Keratinocyte (primary cell): ENCODE measurements at regions not wholly inside any gene's neighbourhood (a gene's known extent, or its start where the extent isn't known, plus 50 kb on each side); places are given as distances from the start of the nearest gene placed in this dataset.

ENCODE experiments used
- DNase-seq: peaks from one replicate; pipeline ENCODE4 v3.0.0-alpha.2; 2011; ENCODE audit warnings: low read depth, missing footprints, low spot score
- FAIRE-seq: peaks from 2 replicates; lab custom pipeline; 2011; peaks lifted over from hg19 to GRCh38; lab: Jason Lieb, UNC
- H2AFZ ChIP-seq: 2 replicates; pipeline ENCODE4 v1.6.0; 2012; ENCODE audit warnings: low read length, control low read depth, inconsistent platforms; ENCODE audit not compliant: control insufficient read depth
- H3K27ac ChIP-seq: 2 replicates; pipeline ENCODE4 v1.5.1; 2011; ENCODE audit warnings: low read length; ENCODE audit not compliant: control insufficient read depth, insufficient read depth
- H3K27me3 ChIP-seq: 3 replicates; pipeline ENCODE4 v1.6.0; 2011; ENCODE audit warnings: low read length; ENCODE audit not compliant: control insufficient read depth, insufficient read depth; ENCODE audit errors: extremely low read depth
- H3K36me3 ChIP-seq, 2 experiments: 2 replicates in 1 of 2; 3 replicates in 1 of 2; pipeline ENCODE4 v1.5.1; 2011; ENCODE audit warnings: low read length in 2 of 2, mild to moderate bottlenecking in 1 of 2; ENCODE audit not compliant: control insufficient read depth in 2 of 2, insufficient read depth in 2 of 2; ENCODE audit errors: extremely low read depth in 1 of 2
- H3K4me1 ChIP-seq: 3 replicates; pipeline ENCODE4 v1.5.1; 2011; ENCODE audit warnings: low read length; ENCODE audit not compliant: control insufficient read depth, insufficient read depth; ENCODE audit errors: extremely low read depth
- H3K4me2 ChIP-seq: 3 replicates; pipeline ENCODE4 v1.6.0; 2011; ENCODE audit warnings: low read depth, low read length; ENCODE audit not compliant: control insufficient read depth, insufficient read depth; ENCODE audit errors: extremely low read depth
- H3K4me3 ChIP-seq, 3 experiments: fragments of 200-600 bp in 1 of 3; sonication (generic) in 1 of 3; 2 replicates in 2 of 3; 3 replicates in 1 of 3; pipeline ENCODE4 v1.5.1; 2011 to 2016; ENCODE audit warnings: low read length in 3 of 3, mild to moderate bottlenecking in 3 of 3, control low read depth in 2 of 3, inconsistent platforms in 1 of 3, low read depth in 1 of 3, mixed read lengths in 1 of 3, mixed run types in 1 of 3, moderate library complexity in 1 of 3; ENCODE audit not compliant: control insufficient read depth in 2 of 3, insufficient read depth in 2 of 3; ENCODE audit errors: extremely low read depth in 1 of 3
- H3K79me2 ChIP-seq: 2 replicates; pipeline ENCODE4 v1.6.0; 2012; ENCODE audit warnings: low read length; ENCODE audit not compliant: control insufficient read depth, insufficient read depth
- H3K9ac ChIP-seq: 3 replicates; pipeline ENCODE4 v1.6.0; 2011; ENCODE audit warnings: low read length; ENCODE audit not compliant: control insufficient read depth, insufficient read depth; ENCODE audit errors: extremely low read depth
- H3K9me1 ChIP-seq: 3 replicates; pipeline ENCODE4 v1.6.0; 2011; ENCODE audit warnings: low read length; ENCODE audit not compliant: control insufficient read depth, insufficient read depth; ENCODE audit errors: extremely low read depth
- H3K9me3 ChIP-seq: 2 replicates; pipeline ENCODE4 v1.5.1; 2012; ENCODE audit warnings: low read depth, low read length; ENCODE audit not compliant: control insufficient read depth
- H4K20me1 ChIP-seq: 3 replicates; pipeline ENCODE4 v1.6.0; 2011; ENCODE audit warnings: low read length; ENCODE audit not compliant: control insufficient read depth, insufficient read depth; ENCODE audit errors: extremely low read depth
- EZH2 ChIP-seq: IDR thresholded peaks from one replicate; pipeline ENCODE4 v1.6.1; 2012; ENCODE audit warnings: inconsistent platforms, mild to moderate bottlenecking, low read length, moderate library complexity
- dilution Hi-C: fragments of 300-500 bp; cut with MboI; formaldehyde crosslinking; loops from one replicate; pipeline ENCODE4 v1.7.0; 2020; ENCODE audit warnings: low sequenced_read_pairs; ENCODE audit not compliant: extremely low pct_ligation_motif_present
- TF ChIP-seq, protein P1 (sequence below), 3 experiments: IDR thresholded peaks in 1 of 3; conservative IDR thresholded peaks in 1 of 3; optimal IDR thresholded peaks in 1 of 3; 2 replicates in 2 of 3; 3 replicates in 1 of 3; pipeline versions ENCODE3 to v1.5.1; 2011; ENCODE audit warnings: low read length in 3 of 3, mild to moderate bottlenecking in 3 of 3, moderate library complexity in 2 of 3, control low read depth in 1 of 3, inconsistent platforms in 1 of 3; ENCODE audit not compliant: insufficient read depth in 2 of 3; ENCODE audit errors: extremely low read depth in 1 of 3

DNA sequence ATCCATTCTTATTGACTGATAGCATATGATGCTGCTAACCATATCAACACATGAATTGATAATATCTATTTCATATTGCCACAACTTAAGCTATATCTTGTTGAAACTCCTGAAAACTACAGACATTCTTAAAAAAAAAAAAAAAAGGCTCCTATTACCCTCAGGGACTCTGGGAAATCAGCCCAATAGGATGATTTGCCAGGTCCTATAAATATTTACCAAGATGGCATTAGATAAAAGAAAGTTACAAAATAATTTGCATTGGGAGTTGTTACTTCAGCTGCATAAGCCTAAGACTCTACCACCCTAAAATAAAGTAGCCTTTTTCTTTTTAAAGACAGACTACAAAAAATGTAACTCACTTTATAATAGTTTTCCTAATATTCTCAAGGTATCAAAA, 84.4 kb downstream of the CDO1 start:
- H3K27ac ChIP-seq, result no peak overlapping the region
- dilution Hi-C loops, result no loop called here
- no peak overlapping the region for H3K4me2 ChIP-seq
- no peak overlapping the region for H2AFZ ChIP-seq
- DNase-seq (no peak), FAIRE-seq (no peak)
- H3K79me2 ChIP-seq, result no peaks in the 10 kb centered on the region
- H3K27me3 ChIP-seq, result peaks cover 10% of the 10 kb centered on the region
- H3K9ac ChIP-seq, result no peak overlapping the region
- no peaks in the 10 kb centered on the region for H3K9me1 ChIP-seq
- no peaks in the 10 kb centered on the region for H3K9me3 ChIP-seq
- H3K36me3 ChIP-seq, result no peaks in the 10 kb centered on the region
- TF ChIP-seq, protein P1, sequence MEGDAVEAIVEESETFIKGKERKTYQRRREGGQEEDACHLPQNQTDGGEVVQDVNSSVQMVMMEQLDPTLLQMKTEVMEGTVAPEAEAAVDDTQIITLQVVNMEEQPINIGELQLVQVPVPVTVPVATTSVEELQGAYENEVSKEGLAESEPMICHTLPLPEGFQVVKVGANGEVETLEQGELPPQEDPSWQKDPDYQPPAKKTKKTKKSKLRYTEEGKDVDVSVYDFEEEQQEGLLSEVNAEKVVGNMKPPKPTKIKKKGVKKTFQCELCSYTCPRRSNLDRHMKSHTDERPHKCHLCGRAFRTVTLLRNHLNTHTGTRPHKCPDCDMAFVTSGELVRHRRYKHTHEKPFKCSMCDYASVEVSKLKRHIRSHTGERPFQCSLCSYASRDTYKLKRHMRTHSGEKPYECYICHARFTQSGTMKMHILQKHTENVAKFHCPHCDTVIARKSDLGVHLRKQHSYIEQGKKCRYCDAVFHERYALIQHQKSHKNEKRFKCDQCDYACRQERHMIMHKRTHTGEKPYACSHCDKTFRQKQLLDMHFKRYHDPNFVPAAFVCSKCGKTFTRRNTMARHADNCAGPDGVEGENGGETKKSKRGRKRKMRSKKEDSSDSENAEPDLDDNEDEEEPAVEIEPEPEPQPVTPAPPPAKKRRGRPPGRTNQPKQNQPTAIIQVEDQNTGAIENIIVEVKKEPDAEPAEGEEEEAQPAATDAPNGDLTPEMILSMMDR (optimal IDR thresholded peaks at IDR 0.05 in 1 of 3, IDR thresholded peaks at IDR 0.05 in 1 of 3, conservative IDR thresholded peaks at IDR 0.05 in 1 of 3; ENCODE audit: extremely low read depth in 1 of 3, insufficient read depth in 2 of 3, low read length in 3 of 3), result no peak
- TF ChIP-seq EZH2, result no peak
- H3K4me3 ChIP-seq, result no peak overlapping the region
- no peaks in the 10 kb centered on the region for H4K20me1 ChIP-seq
- H3K4me1 ChIP-seq, result no peaks in the 10 kb centered on the region

- Histone ChIP-seq H4K20me1 (no peaks in the 10 kb centered on the region), H3K4me3 (no peak overlapping the region), H3K27ac (no peak overlapping the region), H3K9me1 (no peaks in the 10 kb centered on the region), H2AFZ (no peak overlapping the region), H3K4me2 (no peak overlapping the region), H3K9me3 (no peaks in the 10 kb centered on the region), H3K9ac (no peak overlapping the region), H3K4me1 (no peaks in the 10 kb centered on the region), H3K79me2 (no peaks in the 10 kb centered on the region), H3K36me3 (no peaks in the 10 kb centered on the region), H3K27me3 (no peaks in the 10 kb centered on the region)
- FAIRE-seq (no peak), DNase-seq (no peak)
- no peak for TF ChIP-seq EZH2
- TF ChIP-seq, protein P1 (optimal IDR thresholded peaks at IDR 0.05 in 1 of 3, IDR thresholded peaks at IDR 0.05 in 1 of 3, conservative IDR thresholded peaks at IDR 0.05 in 1 of 3; ENCODE audit: extremely low read depth in 1 of 3, insufficient read depth in 2 of 3, low read length in 3 of 3), result no peak
- dilution Hi-C loops, result no loop called here
Observed at GRCh38 chr5:115725522-115725921, 90.9 kb downstream of the CDO1 start.
